HL-60 (cell line): ENCODE measurements at regions not wholly inside any gene's neighbourhood (a gene's known extent, or its start where the extent isn't known, plus 50 kb on each side); places are given as distances from the start of the nearest gene placed in this dataset.

Experiments
- CTCF ChIP-seq: IDR thresholded peaks from one replicate; pipeline ENCODE4 v1.5.1; 2011; ENCODE audit warnings: low read length, control low read depth, inconsistent platforms; ENCODE audit not compliant: insufficient read depth
- POLR2AphosphoS5 ChIP-seq: IDR thresholded peaks from 2 replicates; pipeline ENCODE4 v1.6.1; 2012; ENCODE audit warnings: low read depth
- REST ChIP-seq: IDR thresholded peaks from 2 replicates; pipeline ENCODE4 v1.6.1; 2012; ENCODE audit warnings: low read depth; ENCODE audit not compliant: insufficient replicate concordance

GRCh38 chr13:107617527-107617926 is 597.8 kb downstream of the LIG4 start:
- no peak for TF ChIP-seq CTCF
- TF ChIP-seq POLR2AphosphoS5 = no peak
- no peak for TF ChIP-seq REST
